ENCODE measurements at regions not wholly inside any gene's neighbourhood (a gene's known extent, or its start where the extent isn't known, plus 50 kb on each side); places are given as distances from the start of the nearest gene placed in this dataset.
"Not testable (repeated sequence)": the region's sequence is repeated elsewhere in the genome, so short reads cannot be mapped to it uniquely, and the experiment has no call there.

GRCh38 chr4:134628066-134628465 is 426.5 kb upstream of the PABPC4L start:
- no peaks in the 10 kb centered on the region for H3K9me3 ChIP-seq
- ATAC-seq (no peak), DNase-seq (no peak)
- no peaks in the 10 kb centered on the region for H3K36me3 ChIP-seq (ENCODE audit: insufficient read depth in 1 of 2, low read depth in 1 of 2)
- intact Hi-C loops (cut with DNase I): no loop called here
- no peaks in the 10 kb centered on the region for H3K4me1 ChIP-seq
- no peak for TF ChIP-seq CTCF (IDR thresholded peaks at IDR 0.05)
- no peaks in the 10 kb centered on the region for H3K27me3 ChIP-seq (ENCODE audit: insufficient read depth in 3 of 3, low read length in 2 of 3)
- H3K4me3 ChIP-seq: no peak overlapping the region
- H3K27ac ChIP-seq: no peak overlapping the region

- WGBS, 3 donors: 88 to 91% (median 91%) methylated on average over 3 of the region's 3 CpGs
- H3K27ac ChIP-seq: no peak overlapping the region
- no peak for TF ChIP-seq CTCF (IDR thresholded peaks at IDR 0.05)
- no peaks in the 10 kb centered on the region for H3K9me3 ChIP-seq
- ATAC-seq (no peak), DNase-seq (no peak)
- H3K4me1 ChIP-seq: no peaks in the 10 kb centered on the region
- no peaks in the 10 kb centered on the region for H3K36me3 ChIP-seq (ENCODE audit: insufficient read depth in 1 of 2, low read depth in 1 of 2)
- H3K4me3 ChIP-seq: no peak overlapping the region
- H3K27me3 ChIP-seq (ENCODE audit: insufficient read depth in 3 of 3, low read length in 2 of 3): no peaks in the 10 kb centered on the region
- intact Hi-C loops (cut with DNase I): no loop called here
These were observed 425.8 kb upstream of the PABPC4L start for GRCh38 chr4:134627366-134627765.

GRCh38 chr4:134624365-134624764 is 422.8 kb upstream of the PABPC4L start:
- H3K9me3 ChIP-seq: no peaks in the 10 kb centered on the region
- H3K27ac ChIP-seq: no peak overlapping the region
- no peaks in the 10 kb centered on the region for H3K4me1 ChIP-seq
- 28 to 43% (median 34%) methylated on average over 1 of the region's 1 CpG for WGBS, 3 donors
- no peaks in the 10 kb centered on the region for H3K27me3 ChIP-seq (ENCODE audit: insufficient read depth in 3 of 3, low read length in 2 of 3)
- DNase-seq (no peak), ATAC-seq (no peak)
- no peaks in the 10 kb centered on the region for H3K36me3 ChIP-seq (ENCODE audit: insufficient read depth in 1 of 2, low read depth in 1 of 2)
- intact Hi-C loops (cut with DNase I): no loop called here
- H3K4me3 ChIP-seq: no peak overlapping the region
- no peak for TF ChIP-seq CTCF (IDR thresholded peaks at IDR 0.05)

GRCh38 chr4:134622626-134623575 is 421.3 kb upstream of the PABPC4L start:
- H3K27ac ChIP-seq; intact Hi-C loops (cut with DNase I); H3K4me3 ChIP-seq; H3K36me3 ChIP-seq (ENCODE audit: insufficient read depth in 1 of 2, low read depth in 1 of 2); H3K9me3 ChIP-seq; H3K4me1 ChIP-seq; H3K27me3 ChIP-seq (ENCODE audit: insufficient read depth in 3 of 3, low read length in 2 of 3); DNase-seq; ATAC-seq: not testable (repeated sequence)
- 64 to 70% (median 67%) methylated on average over 13 of the region's 13 CpGs for WGBS, 3 donors

- no peak for TF ChIP-seq CTCF (IDR thresholded peaks at IDR 0.05)
These were observed 420.6 kb upstream of the PABPC4L start for GRCh38 chr4:134622199-134622598.

GRCh38 chr4:134621715-134622114 is 420.1 kb upstream of the PABPC4L start:
- H3K27ac ChIP-seq; H3K27me3 ChIP-seq (ENCODE audit: insufficient read depth in 3 of 3, low read length in 2 of 3); H3K9me3 ChIP-seq; ATAC-seq; H3K4me1 ChIP-seq; DNase-seq; H3K36me3 ChIP-seq (ENCODE audit: insufficient read depth in 1 of 2, low read depth in 1 of 2); H3K4me3 ChIP-seq; intact Hi-C loops (cut with DNase I): not testable (repeated sequence)
- WGBS, 3 donors: 70 to 73% (median 71%) methylated on average over 5 of the region's 5 CpGs

More at GRCh38 chr4:134622199-134622598, 420.6 kb upstream of the PABPC4L start:
- DNase-seq: no peak
- H3K36me3 ChIP-seq (ENCODE audit: insufficient read depth in 1 of 2, low read depth in 1 of 2): no peaks in the 10 kb centered on the region
- no peaks in the 10 kb centered on the region for H3K4me1 ChIP-seq
- H3K9me3 ChIP-seq: no peaks in the 10 kb centered on the region
- H3K27ac ChIP-seq: no peak overlapping the region
- intact Hi-C loops (cut with DNase I): no loop called here
- no peak for ATAC-seq
- H3K27me3 ChIP-seq (ENCODE audit: insufficient read depth in 3 of 3, low read length in 2 of 3): no peaks in the 10 kb centered on the region
- no peak overlapping the region for H3K4me3 ChIP-seq
- WGBS, 3 donors: 90 to 98% (median 93%) methylated on average over 2 of the region's 2 CpGs
